IMR-90 (cell line): ENCODE measurements at regions not wholly inside any gene's neighbourhood (a gene's known extent, or its start where the extent isn't known, plus 50 kb on each side); places are given as distances from the start of the nearest gene placed in this dataset.

Experiments used
- ATAC-seq: fragments of 200-7000 bp; cut with Tn5 transposase; 2 replicates; pipeline ENCODE4 v1.9.1; 2020; ENCODE audit warnings: low read depth, mild to moderate bottlenecking, moderate library complexity
- BruUV-seq: library from RNA; stranded (reverse); fragments of 400-500 nt; replicated peaks from 2 replicates; lab custom pipeline; 2021; lab: Mats Ljungman, UMichigan
- CTCF ChIA-PET: fragments of 300-600 bp; formaldehyde crosslinking; extraction: SDS; loops from one replicate; lab custom pipeline; 2021; ENCODE audit warnings: antibody characterized with exemption; lab: Yijun Ruan, JAX
- POLR2A ChIA-PET: fragments of 300-600 bp; sonication (Branson Sonifier 250); formaldehyde crosslinking; loops from one replicate; lab custom pipeline; 2022; ENCODE audit warnings: antibody characterized with exemption; ENCODE audit not compliant: unreplicated experiment; lab: Charles Lee
- DNase-seq: peaks from one replicate; pipeline ENCODE4 v3.0.0; 2013
- H2AFZ ChIP-seq: replicated peaks from 2 replicates; pipeline ENCODE3; 2013; ENCODE audit warnings: low read length, mild to moderate bottlenecking; ENCODE audit not compliant: poor library complexity
- H2AK5ac ChIP-seq: 2 replicates; pipeline ENCODE4 v1.6.1; 2013; ENCODE audit warnings: low read depth, low read length, inconsistent platforms
- H2AK9ac ChIP-seq: replicated peaks from 2 replicates; pipeline ENCODE3; 2013; ENCODE audit warnings: mild to moderate bottlenecking, low read depth, low read length, moderate library complexity; ENCODE audit not compliant: poor library complexity
- H2BK120ac ChIP-seq: 2 replicates; pipeline ENCODE4 v1.6.1; 2013; ENCODE audit warnings: low read depth, low read length, inconsistent platforms
- H2BK15ac ChIP-seq: 3 replicates; pipeline ENCODE4 v1.6.1; 2013; ENCODE audit warnings: low read depth, low read length, inconsistent platforms
- H2BK20ac ChIP-seq: 2 replicates; pipeline ENCODE4 v1.6.1; 2013; ENCODE audit warnings: low read depth, mild to moderate bottlenecking, inconsistent platforms, low read length, moderate library complexity
- H2BK5ac ChIP-seq: 2 replicates; pipeline ENCODE4 v1.6.1; 2013; ENCODE audit warnings: mild to moderate bottlenecking, low read depth, low read length, inconsistent platforms; ENCODE audit not compliant: poor library complexity, severe bottlenecking
- H3K14ac ChIP-seq: replicated peaks from 2 replicates; pipeline ENCODE4 v1.6.1; 2013; ENCODE audit warnings: low read depth, low read length, inconsistent platforms
- H3K18ac ChIP-seq: 2 replicates; pipeline ENCODE4 v1.6.1; 2013; ENCODE audit warnings: low read depth, low read length, control low read depth
- H3K23ac ChIP-seq: 2 replicates; pipeline ENCODE4 v1.6.1; 2013; ENCODE audit warnings: low read depth, low read length, inconsistent platforms
- H3K27ac ChIP-seq: 2 replicates; pipeline ENCODE4 v1.5.1; 2013; ENCODE audit warnings: mild to moderate bottlenecking, control low read depth, low read length; ENCODE audit not compliant: insufficient read depth
- H3K27me3 ChIP-seq: 2 replicates; pipeline ENCODE4 v1.6.1; 2013; ENCODE audit warnings: low read length; ENCODE audit not compliant: control insufficient read depth, insufficient read depth
- H3K36me3 ChIP-seq: 2 replicates; pipeline ENCODE4 v1.6.1; 2013; ENCODE audit warnings: low read length, mixed read lengths; ENCODE audit not compliant: control insufficient read depth, insufficient read depth
- H3K4ac ChIP-seq: 2 replicates; pipeline ENCODE4 v1.6.1; 2013; ENCODE audit warnings: low read depth, low read length, inconsistent platforms
- H3K4me1 ChIP-seq: 2 replicates; pipeline ENCODE4 v1.6.1; 2013; ENCODE audit warnings: low read length, mixed read lengths; ENCODE audit not compliant: control insufficient read depth, insufficient read depth
- H3K4me2 ChIP-seq: 2 replicates; pipeline ENCODE4 v1.6.1; 2013; ENCODE audit warnings: low read depth, mild to moderate bottlenecking, control low read depth, low read length, moderate library complexity
- H3K4me3 ChIP-seq: 2 replicates; pipeline ENCODE4 v1.5.1; 2013; ENCODE audit warnings: low read depth, mild to moderate bottlenecking, control low read depth, low read length, moderate library complexity; ENCODE audit not compliant: insufficient read depth
- H3K56ac ChIP-seq: 2 replicates; pipeline ENCODE4 v1.6.1; 2013; ENCODE audit warnings: low read length, inconsistent platforms; ENCODE audit not compliant: insufficient read depth; ENCODE audit errors: extremely low read depth
- H3K79me1 ChIP-seq, 2 experiments: 2 replicates each; pipeline ENCODE4 v1.6.1; 2013; ENCODE audit warnings: low read length in 2 of 2, inconsistent platforms in 1 of 2, low read depth in 1 of 2
- H3K9ac ChIP-seq: 2 replicates; pipeline ENCODE4 v1.6.1; 2013; ENCODE audit warnings: low read depth, low read length, control low read depth
- H3K9me1 ChIP-seq: 2 replicates; pipeline ENCODE4 v1.6.1; 2013; ENCODE audit warnings: low read length, inconsistent platforms; ENCODE audit not compliant: insufficient read depth
- H3K9me3 ChIP-seq: 2 replicates; pipeline ENCODE4 v1.6.1; 2013; ENCODE audit warnings: low read length; ENCODE audit not compliant: control insufficient read depth, insufficient read depth
- H4K20me1 ChIP-seq: 2 replicates; pipeline ENCODE4 v1.6.1; 2013; ENCODE audit warnings: low read length, inconsistent platforms; ENCODE audit not compliant: insufficient read depth
- H4K5ac ChIP-seq: 2 replicates; pipeline ENCODE4 v1.6.1; 2013; ENCODE audit warnings: mild to moderate bottlenecking, low read depth, low read length, control low read depth
- H4K8ac ChIP-seq, 2 experiments: 2 replicates each; pipeline ENCODE4 v1.6.1; 2013; ENCODE audit warnings: low read depth in 2 of 2, low read length in 2 of 2, control low read depth in 1 of 2, inconsistent platforms in 1 of 2
- H4K91ac ChIP-seq: 2 replicates; pipeline ENCODE4 v1.6.1; 2013; ENCODE audit warnings: low read depth, low read length, inconsistent platforms; ENCODE audit not compliant: insufficient read depth
- BHLHE40 ChIP-seq: fragments of 150-350 bp; IDR thresholded peaks from 2 replicates; pipeline ENCODE4 v1.6.1; 2016; ENCODE audit warnings: mild to moderate bottlenecking, low read depth, low read length
- CEBPB ChIP-seq: IDR thresholded peaks from 2 replicates; pipeline ENCODE4 v1.6.1; 2012; ENCODE audit warnings: low read depth, low read length, improper control_type of control experiment
- CHD1 ChIP-seq: IDR thresholded peaks from 2 replicates; pipeline ENCODE4 v1.6.1; 2012; ENCODE audit warnings: low read depth, low read length, improper control_type of control experiment
- FOS ChIP-seq: fragments of 150-350 bp; IDR thresholded peaks from 2 replicates; pipeline ENCODE4 v1.6.1; 2016; ENCODE audit warnings: low read depth, low read length
- MAFK ChIP-seq: IDR thresholded peaks from 2 replicates; pipeline ENCODE4 v1.6.1; 2012; ENCODE audit warnings: low read depth, low read length, improper control_type of control experiment
- MAZ ChIP-seq: IDR thresholded peaks from 2 replicates; pipeline ENCODE4 v1.6.1; 2012; ENCODE audit warnings: low read depth, mild to moderate bottlenecking, low read length, improper control_type of control experiment, moderate library complexity, borderline replicate concordance
- MXI1 ChIP-seq: IDR thresholded peaks from 2 replicates; pipeline ENCODE4 v1.6.1; 2012; ENCODE audit warnings: low read depth, mild to moderate bottlenecking, low read length, moderate library complexity, borderline replicate concordance
- NFE2L2 ChIP-seq: fragments of 150-350 bp; IDR thresholded peaks from 2 replicates; pipeline ENCODE4 v1.6.1; 2016; ENCODE audit warnings: low read depth, mild to moderate bottlenecking, low read length
- POLR2A ChIP-seq: IDR thresholded peaks from 2 replicates; pipeline ENCODE4 v1.6.1; 2012; ENCODE audit warnings: mild to moderate bottlenecking, low read depth, low read length
- RAD21 ChIP-seq: IDR thresholded peaks from 2 replicates; pipeline ENCODE4 v1.6.1; 2012; ENCODE audit warnings: low read length, improper control_type of control experiment
- RCOR1 ChIP-seq: IDR thresholded peaks from 2 replicates; pipeline ENCODE4 v1.6.1; 2012; ENCODE audit warnings: mild to moderate bottlenecking, low read length, improper control_type of control experiment; ENCODE audit not compliant: insufficient replicate concordance
- RFX5 ChIP-seq: IDR thresholded peaks from 2 replicates; pipeline ENCODE4 v1.8.0; 2012; ENCODE audit warnings: low read depth, mild to moderate bottlenecking, low read length, moderate library complexity
- SMC3 ChIP-seq: fragments of 150-350 bp; IDR thresholded peaks from 2 replicates; pipeline ENCODE4 v1.6.1; 2016; ENCODE audit warnings: low read depth, mild to moderate bottlenecking, antibody characterized with exemption, low read length, moderate library complexity
- WGBS, 2 experiments: methylation state at CpG; one replicate each; pipeline versions ENCODE4 v1.1.5 to v1.1.7; 2013; ENCODE audit warnings: missing lambda C conversion rate in 2 of 2; ENCODE audit not compliant: insufficient read length in 1 of 2; ENCODE audit errors: extremely low coverage in 2 of 2; 5-methylcytosine and 5-hydroxymethylcytosine counted together
- dilution Hi-C: fragments of 300-500 bp; cut with HindIII; formaldehyde crosslinking; loops from one replicate; pipeline ENCODE4 v1.14.3; 2018; ENCODE audit warnings: low sequenced_read_pairs; ENCODE audit not compliant: unreplicated experiment
- in situ Hi-C: fragments of 300-500 bp; cut with MboI; formaldehyde crosslinking; loops from 3 replicates; pipeline ENCODE4 v1.14.3; 2019; ENCODE audit warnings: low sequenced_read_pairs, inconsistent platforms, mixed read lengths
- intact Hi-C: fragments of 100-400 bp; cut with micrococcal nuclease; formaldehyde crosslinking; loops from 2 replicates; pipeline ENCODE4 v1.10.0; 2022
- TF ChIP-seq, protein P1 (sequence below): fragments of 150-350 bp; IDR thresholded peaks from 2 replicates; pipeline ENCODE4 v1.6.1; 2017; ENCODE audit warnings: mild to moderate bottlenecking, antibody characterized with exemption, low read length, low read depth
- TF ChIP-seq, protein P2 (sequence below): fragments of 150-350 bp; IDR thresholded peaks from 2 replicates; pipeline ENCODE4 v1.6.1; 2016; ENCODE audit warnings: low read depth, mild to moderate bottlenecking, low read length, moderate library complexity, borderline replicate concordance
- TF ChIP-seq, protein P3 (sequence below): conservative IDR thresholded peaks from 2 replicates; pipeline ENCODE4 v1.5.1; 2012; ENCODE audit warnings: mild to moderate bottlenecking, low read depth, low read length, improper control_type of control experiment

DNA sequence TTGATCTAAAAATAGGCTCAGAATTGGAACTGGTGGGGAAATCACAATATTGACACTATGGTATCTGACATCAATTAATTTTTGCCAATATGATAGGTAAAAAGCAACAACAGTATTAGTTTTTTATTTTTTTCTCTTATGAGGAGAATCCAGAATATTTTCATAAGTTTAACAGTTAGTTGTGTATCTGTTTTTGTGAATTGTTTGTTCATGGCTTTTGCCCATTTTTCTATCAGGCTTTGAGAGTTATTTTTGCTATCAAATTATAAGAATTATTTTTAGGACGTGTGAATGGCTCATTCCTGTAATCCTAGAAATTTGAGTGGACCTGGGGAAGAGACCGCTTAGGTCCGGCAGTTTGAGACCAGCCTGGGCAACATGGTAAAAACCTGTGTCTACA is 608.6 kb upstream of the ADGRB3 start:
- no peak overlapping the region for H3K4me2 ChIP-seq
- H2BK20ac ChIP-seq = no peak overlapping the region
- H3K9me1 ChIP-seq = no peaks in the 10 kb centered on the region
- CTCF ChIA-PET = no interaction called here
- no peak overlapping the region for H2BK15ac ChIP-seq
- no peak overlapping the region for H2BK120ac ChIP-seq
- H4K91ac ChIP-seq = no peak overlapping the region
- no peak overlapping the region for H4K5ac ChIP-seq
- no peaks in the 10 kb centered on the region for H3K36me3 ChIP-seq
- no CpG with 5 or more reads among the region's 3 CpGs for WGBS, 2 experiments
- POLR2A ChIA-PET = no interaction called here
- dilution Hi-C loops = no loop called here
- H3K4me3 ChIP-seq = no peak overlapping the region
- TF ChIP-seq, protein P1, sequence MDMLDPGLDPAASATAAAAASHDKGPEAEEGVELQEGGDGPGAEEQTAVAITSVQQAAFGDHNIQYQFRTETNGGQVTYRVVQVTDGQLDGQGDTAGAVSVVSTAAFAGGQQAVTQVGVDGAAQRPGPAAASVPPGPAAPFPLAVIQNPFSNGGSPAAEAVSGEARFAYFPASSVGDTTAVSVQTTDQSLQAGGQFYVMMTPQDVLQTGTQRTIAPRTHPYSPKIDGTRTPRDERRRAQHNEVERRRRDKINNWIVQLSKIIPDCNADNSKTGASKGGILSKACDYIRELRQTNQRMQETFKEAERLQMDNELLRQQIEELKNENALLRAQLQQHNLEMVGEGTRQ = no peak
- no peak for TF ChIP-seq MAFK
- TF ChIP-seq CHD1 = no peak
- TF ChIP-seq FOS = no peak
- no peak for TF ChIP-seq POLR2A
- no peak for TF ChIP-seq RFX5
- TF ChIP-seq, protein P2, sequence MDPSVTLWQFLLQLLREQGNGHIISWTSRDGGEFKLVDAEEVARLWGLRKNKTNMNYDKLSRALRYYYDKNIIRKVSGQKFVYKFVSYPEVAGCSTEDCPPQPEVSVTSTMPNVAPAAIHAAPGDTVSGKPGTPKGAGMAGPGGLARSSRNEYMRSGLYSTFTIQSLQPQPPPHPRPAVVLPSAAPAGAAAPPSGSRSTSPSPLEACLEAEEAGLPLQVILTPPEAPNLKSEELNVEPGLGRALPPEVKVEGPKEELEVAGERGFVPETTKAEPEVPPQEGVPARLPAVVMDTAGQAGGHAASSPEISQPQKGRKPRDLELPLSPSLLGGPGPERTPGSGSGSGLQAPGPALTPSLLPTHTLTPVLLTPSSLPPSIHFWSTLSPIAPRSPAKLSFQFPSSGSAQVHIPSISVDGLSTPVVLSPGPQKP = no peak
- no peak for TF ChIP-seq BHLHE40
- no peak for TF ChIP-seq MAZ
- TF ChIP-seq MXI1 = no peak
- no peak for TF ChIP-seq NFE2L2
- TF ChIP-seq SMC3 = no peak
- TF ChIP-seq, protein P3, sequence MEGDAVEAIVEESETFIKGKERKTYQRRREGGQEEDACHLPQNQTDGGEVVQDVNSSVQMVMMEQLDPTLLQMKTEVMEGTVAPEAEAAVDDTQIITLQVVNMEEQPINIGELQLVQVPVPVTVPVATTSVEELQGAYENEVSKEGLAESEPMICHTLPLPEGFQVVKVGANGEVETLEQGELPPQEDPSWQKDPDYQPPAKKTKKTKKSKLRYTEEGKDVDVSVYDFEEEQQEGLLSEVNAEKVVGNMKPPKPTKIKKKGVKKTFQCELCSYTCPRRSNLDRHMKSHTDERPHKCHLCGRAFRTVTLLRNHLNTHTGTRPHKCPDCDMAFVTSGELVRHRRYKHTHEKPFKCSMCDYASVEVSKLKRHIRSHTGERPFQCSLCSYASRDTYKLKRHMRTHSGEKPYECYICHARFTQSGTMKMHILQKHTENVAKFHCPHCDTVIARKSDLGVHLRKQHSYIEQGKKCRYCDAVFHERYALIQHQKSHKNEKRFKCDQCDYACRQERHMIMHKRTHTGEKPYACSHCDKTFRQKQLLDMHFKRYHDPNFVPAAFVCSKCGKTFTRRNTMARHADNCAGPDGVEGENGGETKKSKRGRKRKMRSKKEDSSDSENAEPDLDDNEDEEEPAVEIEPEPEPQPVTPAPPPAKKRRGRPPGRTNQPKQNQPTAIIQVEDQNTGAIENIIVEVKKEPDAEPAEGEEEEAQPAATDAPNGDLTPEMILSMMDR = no peak
- no peak for TF ChIP-seq CEBPB
- no peak for TF ChIP-seq RAD21
- no peak for TF ChIP-seq RCOR1
- H2BK5ac ChIP-seq = no peak overlapping the region
- H3K79me1 ChIP-seq = no peaks in the 10 kb centered on the region
- H2AFZ ChIP-seq = no peak overlapping the region
- no peaks in the 10 kb centered on the region for H4K20me1 ChIP-seq
- no peak overlapping the region for H2AK5ac ChIP-seq
- no peak overlapping the region for H3K9ac ChIP-seq
- no peak overlapping the region for H3K4ac ChIP-seq
- no peak overlapping the region for H3K23ac ChIP-seq
- H3K27me3 ChIP-seq = no peaks in the 10 kb centered on the region
- no peak overlapping the region for H3K56ac ChIP-seq
- intact Hi-C loops = no loop called here
- H4K8ac ChIP-seq = no peak overlapping the region
- no peak overlapping the region for H3K14ac ChIP-seq
- DNase-seq = no peak
- no TSS peak for BruUV-seq
- H3K4me1 ChIP-seq = no peaks in the 10 kb centered on the region
- no peak overlapping the region for H3K27ac ChIP-seq
- in situ Hi-C loops = no loop called here
- H3K18ac ChIP-seq = no peak overlapping the region
- ATAC-seq = no peak
- H2AK9ac ChIP-seq = no peak overlapping the region
- H3K9me3 ChIP-seq = no peaks in the 10 kb centered on the region; the same call in 1 of the 2 replicates
